HCT116 (cell line): ENCODE measurements at regions not wholly inside any gene's neighbourhood (a gene's known extent, or its start where the extent isn't known, plus 50 kb on each side); places are given as distances from the start of the nearest gene placed in this dataset.

Source experiments
- ATAC-seq: fragments of 200-7000 bp; cut with Tn5 transposase; 2 replicates; pipeline ENCODE4 v1.9.1; 2020; ENCODE audit warnings: mild to moderate bottlenecking, moderate library complexity
- BruUV-seq: library from RNA; stranded (reverse); fragments of 400-500 nt; replicated peaks from 2 replicates; lab custom pipeline; 2021; lab: Mats Ljungman, UMichigan
- CTCF ChIA-PET: fragments of 300-600 bp; sonication (Branson Sonifier 250); formaldehyde crosslinking; loops from one replicate; lab custom pipeline; 2021; ENCODE audit warnings: antibody characterized with exemption; lab: Charles Lee
- POLR2A ChIA-PET: fragments of 300-600, 350-600 bp; sonication (Branson Sonifier 250); formaldehyde crosslinking; loops from one replicate; lab custom pipeline; 2021; ENCODE audit warnings: antibody characterized with exemption; lab: Charles Lee
- RAD21 ChIA-PET, 2 experiments: fragments of 300-600 bp; sonication (Branson Sonifier 250); formaldehyde crosslinking; loops; one replicate each; lab custom pipeline; 2023; ENCODE audit warnings: low total read pairs in 2 of 2; ENCODE audit not compliant: uncharacterized antibody in 2 of 2, unreplicated experiment in 2 of 2, low non-redundant PET in 1 of 2; lab: Charles Lee
- DNase-seq: peaks from one replicate; pipeline ENCODE4 v3.0.0-alpha.2; 2010; ENCODE audit warnings: low read depth, low spot score
- H2AFZ ChIP-seq: fragments of 200-600 bp; shearing (Covaris generic), sonication (generic); 2 replicates; pipeline ENCODE4 v1.6.1; 2017; ENCODE audit warnings: low read depth, mixed run types, mixed read lengths, antibody characterized with exemption, low read length; ENCODE audit not compliant: poor library complexity, severe bottlenecking
- H3K27ac ChIP-seq: 2 replicates; pipeline ENCODE4 v1.5.1; 2012; ENCODE audit warnings: low read depth, low read length
- H3K27me3 ChIP-seq: fragments of 200-600 bp; sonication (generic); 2 replicates; pipeline ENCODE4 v1.6.1; 2016; ENCODE audit warnings: mixed run types, low read length, mixed read lengths; ENCODE audit not compliant: insufficient read depth
- H3K36me3 ChIP-seq, 2 experiments: fragments of 200-500 bp in 1 of 2; fragments of 200-600 bp in 1 of 2; sonication (Bioruptor generic) in 1 of 2; sonication (generic) in 1 of 2; 2 replicates each; pipeline versions ENCODE4 v1.5.1 to v1.6.1; 2014 to 2016; ENCODE audit warnings: low read length in 2 of 2, inconsistent platforms in 1 of 2, mixed read lengths in 1 of 2, mixed run types in 1 of 2; ENCODE audit not compliant: insufficient read depth in 2 of 2, control insufficient read depth in 1 of 2
- H3K4me1 ChIP-seq, 2 experiments: fragments of 200-600 bp in 1 of 2; sonication (generic) in 1 of 2; 2 replicates each; pipeline versions ENCODE4 v1.5.1 to v1.6.1; 2012 to 2017; ENCODE audit warnings: low read length in 2 of 2, inconsistent platforms in 1 of 2, mild to moderate bottlenecking in 1 of 2, mixed read lengths in 1 of 2, mixed run types in 1 of 2, moderate library complexity in 1 of 2; ENCODE audit not compliant: insufficient read depth in 2 of 2, control insufficient read depth in 1 of 2
- H3K4me2 ChIP-seq: fragments of 200-600 bp; sonication (generic); 2 replicates; pipeline ENCODE4 v1.6.1; 2017; ENCODE audit warnings: mixed run types, low read length, mixed read lengths
- H3K4me3 ChIP-seq, 2 experiments: fragments of 200-600 bp in 1 of 2; sonication (generic) in 1 of 2; replicated peaks in 1 of 2; 2 replicates each; pipeline ENCODE4 v1.5.1; 2011 to 2016; ENCODE audit warnings: low read length in 2 of 2, control low read depth in 1 of 2, low read depth in 1 of 2, mild to moderate bottlenecking in 1 of 2, mixed read lengths in 1 of 2, mixed run types in 1 of 2
- H3K79me2 ChIP-seq: fragments of 200-600 bp; sonication (generic); 2 replicates; pipeline ENCODE4 v1.6.1; 2017; ENCODE audit warnings: mild to moderate bottlenecking, mixed run types, low read length, moderate library complexity, mixed read lengths; ENCODE audit not compliant: insufficient read depth
- H3K9ac ChIP-seq: fragments of 200-600 bp; sonication (generic); 2 replicates; pipeline ENCODE4 v1.6.1; 2016; ENCODE audit warnings: low read length, mixed read lengths
- H3K9me2 ChIP-seq: fragments of 200-600 bp; sonication (generic), shearing (Covaris generic); 2 replicates; pipeline ENCODE4 v1.6.1; 2017; ENCODE audit warnings: mixed run types, mild to moderate bottlenecking, moderate library complexity; ENCODE audit not compliant: insufficient read depth
- H3K9me3 ChIP-seq, 2 experiments: fragments of 200-500 bp in 1 of 2; fragments of 200-600 bp in 1 of 2; sonication (Bioruptor generic) in 1 of 2; sonication (generic) in 1 of 2; 2 replicates each; pipeline ENCODE4 v1.6.1; 2014 to 2017; ENCODE audit warnings: low read length in 2 of 2, mixed read lengths in 2 of 2, inconsistent platforms in 1 of 2, low read depth in 1 of 2, mild to moderate bottlenecking in 1 of 2, mixed run types in 1 of 2, moderate library complexity in 1 of 2; ENCODE audit not compliant: control insufficient read depth in 1 of 2, insufficient read depth in 1 of 2
- H4K20me1 ChIP-seq: fragments of 200-600 bp; sonication (generic), shearing (Covaris generic); 2 replicates; pipeline ENCODE4 v1.6.1; 2017; ENCODE audit warnings: mixed run types, mild to moderate bottlenecking, moderate library complexity; ENCODE audit not compliant: insufficient read depth
- ATF3 ChIP-seq: IDR thresholded peaks from 2 replicates; pipeline ENCODE4 v1.6.1; 2012
- CEBPB ChIP-seq: IDR thresholded peaks from 2 replicates; pipeline ENCODE4 v1.6.1; 2012; ENCODE audit warnings: low read depth
- EGR1 ChIP-seq: IDR thresholded peaks from 2 replicates; pipeline ENCODE4 v1.6.1; 2012; ENCODE audit warnings: low read depth
- EZH2 ChIP-seq: fragments of 200-600 bp; sonication (generic); IDR thresholded peaks from 2 replicates; pipeline ENCODE4 v1.6.1; 2017; ENCODE audit warnings: antibody characterized with exemption, mixed run types
- FOSL1 ChIP-seq: IDR thresholded peaks from 2 replicates; pipeline ENCODE4 v1.6.1; 2012; ENCODE audit warnings: low read depth
- JUND ChIP-seq: IDR thresholded peaks from 2 replicates; pipeline ENCODE4 v1.6.1; 2012
- POLR2A ChIP-seq: IDR thresholded peaks from 2 replicates; pipeline ENCODE4 v1.7.0; 2011; ENCODE audit warnings: borderline replicate concordance; ENCODE audit not compliant: insufficient read depth, insufficient read length; ENCODE audit errors: extremely low read depth
- POLR2AphosphoS5 ChIP-seq: IDR thresholded peaks from 2 replicates; pipeline ENCODE4 v1.6.1; 2011; ENCODE audit warnings: mild to moderate bottlenecking, low read depth, low read length, moderate library complexity
- SIN3A ChIP-seq: IDR thresholded peaks from 2 replicates; pipeline ENCODE4 v1.6.1; 2012; ENCODE audit warnings: low read depth
- SRF ChIP-seq: IDR thresholded peaks from 2 replicates; pipeline ENCODE4 v1.6.1; 2012; ENCODE audit warnings: low read depth
- YY1 ChIP-seq: IDR thresholded peaks from 2 replicates; pipeline ENCODE4 v1.6.1; 2011; ENCODE audit warnings: low read length, low read depth, moderate library complexity, mild to moderate bottlenecking; ENCODE audit not compliant: insufficient replicate concordance; ENCODE audit errors: extremely low read depth
- ZBTB33 ChIP-seq: IDR thresholded peaks from 2 replicates; pipeline ENCODE4 v1.6.1; 2011; ENCODE audit warnings: mild to moderate bottlenecking, low read length, moderate library complexity; ENCODE audit not compliant: insufficient replicate concordance; ENCODE audit errors: extremely low read depth
- intact Hi-C: fragments of 100-400 bp; cut with micrococcal nuclease; formaldehyde crosslinking; loops from 2 replicates; pipeline ENCODE4 v1.10.0; 2022
- TF ChIP-seq, protein P1 (sequence below): IDR thresholded peaks from 2 replicates; pipeline ENCODE4 v1.6.1; 2012
- TF ChIP-seq, protein P2 (sequence below), 3 experiments: fragments of 200-600 bp in 1 of 3; sonication (generic) in 1 of 3; IDR thresholded peaks in 2 of 3; conservative IDR thresholded peaks in 1 of 3; 2 replicates each; pipeline ENCODE4 v1.5.1; 2012 to 2017; ENCODE audit warnings: low read depth in 2 of 3, low read length in 2 of 3, antibody characterized with exemption in 1 of 3, borderline replicate concordance in 1 of 3, control low read depth in 1 of 3, mild to moderate bottlenecking in 1 of 3, mixed read lengths in 1 of 3, mixed run types in 1 of 3, moderate library complexity in 1 of 3; ENCODE audit not compliant: insufficient read depth in 1 of 3
- TF ChIP-seq, protein P3 (sequence below): IDR thresholded peaks from 2 replicates; pipeline ENCODE4 v1.6.1; 2012; ENCODE audit warnings: low read depth

DNA sequence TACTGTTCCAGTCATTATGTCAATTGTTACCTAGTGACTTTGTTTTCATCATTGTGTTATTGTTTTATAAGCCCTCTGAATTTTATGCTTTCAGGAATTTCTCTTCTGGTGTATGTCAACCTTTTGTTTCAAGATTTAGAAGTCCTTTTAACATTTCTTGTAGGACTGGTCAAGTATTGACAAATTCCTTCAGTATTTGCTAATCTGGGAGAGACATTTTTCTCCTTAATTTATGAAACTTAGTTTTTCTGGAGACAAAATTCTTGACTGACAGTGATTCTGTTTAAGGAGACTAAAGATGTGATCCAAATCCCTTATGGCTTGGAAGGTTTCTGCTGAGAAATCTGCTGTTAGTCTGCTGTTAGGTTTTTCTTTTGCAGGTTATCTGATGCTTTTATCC lies 84.9 kb upstream of the NT5C1B start:
- Histone ChIP-seq H3K4me3 (no peak overlapping the region), H3K9me2 (no peaks in the 10 kb centered on the region), H3K27ac (no peak overlapping the region), H4K20me1 (no peaks in the 10 kb centered on the region), H3K4me1 (no peaks in the 10 kb centered on the region), H3K4me2 (no peak overlapping the region), H3K9me3 (0 out of 4 replicates have a peak, but pooled peaks cover 0 to 4% of the 10 kb centered on the region in 2 experiments), H2AFZ (no peak overlapping the region), H3K9ac (no peak overlapping the region), H3K36me3 (no peaks in the 10 kb centered on the region), H3K27me3 (no peaks in the 10 kb centered on the region; the same call in 1 of the 2 replicates), H3K79me2 (no peaks in the 10 kb centered on the region)
- CTCF ChIA-PET = no interaction called here
- intact Hi-C loops = no loop called here
- RAD21 ChIA-PET = no interaction called here
- ATAC-seq = no peak
- POLR2A ChIA-PET = no interaction called here
- no TSS peak for BruUV-seq
- TF ChIP-seq EZH2 = no peak
- no peak for TF ChIP-seq POLR2AphosphoS5
- TF ChIP-seq SIN3A = no peak
- TF ChIP-seq FOSL1 = no peak
- TF ChIP-seq POLR2A = no peak
- no peak for TF ChIP-seq ATF3
- TF ChIP-seq YY1 = no peak
- TF ChIP-seq, protein P1, sequence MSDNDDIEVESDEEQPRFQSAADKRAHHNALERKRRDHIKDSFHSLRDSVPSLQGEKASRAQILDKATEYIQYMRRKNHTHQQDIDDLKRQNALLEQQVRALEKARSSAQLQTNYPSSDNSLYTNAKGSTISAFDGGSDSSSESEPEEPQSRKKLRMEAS = no peak
- TF ChIP-seq EGR1 = no peak
- no peak for TF ChIP-seq ZBTB33
- TF ChIP-seq, protein P2, sequence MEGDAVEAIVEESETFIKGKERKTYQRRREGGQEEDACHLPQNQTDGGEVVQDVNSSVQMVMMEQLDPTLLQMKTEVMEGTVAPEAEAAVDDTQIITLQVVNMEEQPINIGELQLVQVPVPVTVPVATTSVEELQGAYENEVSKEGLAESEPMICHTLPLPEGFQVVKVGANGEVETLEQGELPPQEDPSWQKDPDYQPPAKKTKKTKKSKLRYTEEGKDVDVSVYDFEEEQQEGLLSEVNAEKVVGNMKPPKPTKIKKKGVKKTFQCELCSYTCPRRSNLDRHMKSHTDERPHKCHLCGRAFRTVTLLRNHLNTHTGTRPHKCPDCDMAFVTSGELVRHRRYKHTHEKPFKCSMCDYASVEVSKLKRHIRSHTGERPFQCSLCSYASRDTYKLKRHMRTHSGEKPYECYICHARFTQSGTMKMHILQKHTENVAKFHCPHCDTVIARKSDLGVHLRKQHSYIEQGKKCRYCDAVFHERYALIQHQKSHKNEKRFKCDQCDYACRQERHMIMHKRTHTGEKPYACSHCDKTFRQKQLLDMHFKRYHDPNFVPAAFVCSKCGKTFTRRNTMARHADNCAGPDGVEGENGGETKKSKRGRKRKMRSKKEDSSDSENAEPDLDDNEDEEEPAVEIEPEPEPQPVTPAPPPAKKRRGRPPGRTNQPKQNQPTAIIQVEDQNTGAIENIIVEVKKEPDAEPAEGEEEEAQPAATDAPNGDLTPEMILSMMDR (IDR thresholded peaks at IDR 0.05 in 2 of 3, conservative IDR thresholded peaks at IDR 0.05 in 1 of 3; ENCODE audit: borderline replicate concordance in 1 of 3, insufficient read depth in 1 of 3, low read depth in 2 of 3, low read length in 2 of 3) = no peak
- no peak for TF ChIP-seq JUND
- TF ChIP-seq, protein P3, sequence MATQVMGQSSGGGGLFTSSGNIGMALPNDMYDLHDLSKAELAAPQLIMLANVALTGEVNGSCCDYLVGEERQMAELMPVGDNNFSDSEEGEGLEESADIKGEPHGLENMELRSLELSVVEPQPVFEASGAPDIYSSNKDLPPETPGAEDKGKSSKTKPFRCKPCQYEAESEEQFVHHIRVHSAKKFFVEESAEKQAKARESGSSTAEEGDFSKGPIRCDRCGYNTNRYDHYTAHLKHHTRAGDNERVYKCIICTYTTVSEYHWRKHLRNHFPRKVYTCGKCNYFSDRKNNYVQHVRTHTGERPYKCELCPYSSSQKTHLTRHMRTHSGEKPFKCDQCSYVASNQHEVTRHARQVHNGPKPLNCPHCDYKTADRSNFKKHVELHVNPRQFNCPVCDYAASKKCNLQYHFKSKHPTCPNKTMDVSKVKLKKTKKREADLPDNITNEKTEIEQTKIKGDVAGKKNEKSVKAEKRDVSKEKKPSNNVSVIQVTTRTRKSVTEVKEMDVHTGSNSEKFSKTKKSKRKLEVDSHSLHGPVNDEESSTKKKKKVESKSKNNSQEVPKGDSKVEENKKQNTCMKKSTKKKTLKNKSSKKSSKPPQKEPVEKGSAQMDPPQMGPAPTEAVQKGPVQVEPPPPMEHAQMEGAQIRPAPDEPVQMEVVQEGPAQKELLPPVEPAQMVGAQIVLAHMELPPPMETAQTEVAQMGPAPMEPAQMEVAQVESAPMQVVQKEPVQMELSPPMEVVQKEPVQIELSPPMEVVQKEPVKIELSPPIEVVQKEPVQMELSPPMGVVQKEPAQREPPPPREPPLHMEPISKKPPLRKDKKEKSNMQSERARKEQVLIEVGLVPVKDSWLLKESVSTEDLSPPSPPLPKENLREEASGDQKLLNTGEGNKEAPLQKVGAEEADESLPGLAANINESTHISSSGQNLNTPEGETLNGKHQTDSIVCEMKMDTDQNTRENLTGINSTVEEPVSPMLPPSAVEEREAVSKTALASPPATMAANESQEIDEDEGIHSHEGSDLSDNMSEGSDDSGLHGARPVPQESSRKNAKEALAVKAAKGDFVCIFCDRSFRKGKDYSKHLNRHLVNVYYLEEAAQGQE = no peak
- TF ChIP-seq SRF = no peak
- no peak for TF ChIP-seq CEBPB
- TF ChIP-seq, all 23 proteins: peak for 0
- DNase-seq = no peak
